ENCODE measurements at regions not wholly inside any gene's neighbourhood (a gene's known extent, or its start where the extent isn't known, plus 50 kb on each side); places are given as distances from the start of the nearest gene placed in this dataset.
A peak's percentile ranks its signal among the peaks of the same experiment; 100 is the strongest.
"Not testable (repeated sequence)": the region's sequence is repeated elsewhere in the genome, so short reads cannot be mapped to it uniquely, and the experiment has no call there.

GRCh38 chr18:46179306-46179705 lies 75.1 kb downstream of the HAUS1 start:
- no peak overlapping the region for H3K4me3 ChIP-seq (ENCODE audit: low read depth, low read length)
- no peak for DNase-seq (ENCODE audit: low read depth)
- TF ChIP-seq MAX (IDR thresholded peaks at IDR 0.05; ENCODE audit: low read depth, low read length) (no peak), POLR2A (IDR thresholded peaks at IDR 0.05; ENCODE audit: extremely low read depth, insufficient read length) (no peak), MYC (IDR thresholded peaks at IDR 0.05; ENCODE audit: low read depth, low read length) (no peak), CTCF (IDR thresholded peaks at IDR 0.05; ENCODE audit: low read depth, low read length) (no peak)

- DNase-seq (ENCODE audit: low read depth) = no peak
- TF ChIP-seq CTCF (IDR thresholded peaks at IDR 0.05; ENCODE audit: low read depth, low read length) = no peak
- TF ChIP-seq POLR2A (IDR thresholded peaks at IDR 0.05; ENCODE audit: extremely low read depth, insufficient read length) = no peak
- no peak for TF ChIP-seq MYC (IDR thresholded peaks at IDR 0.05; ENCODE audit: low read depth, low read length)
- TF ChIP-seq MAX (IDR thresholded peaks at IDR 0.05; ENCODE audit: low read depth, low read length) = no peak
- H3K4me3 ChIP-seq (ENCODE audit: low read depth, low read length) = no peak overlapping the region
Observed at GRCh38 chr18:46182633-46183358, 78.6 kb downstream of the HAUS1 start.

GRCh38 chr18:46184296-46184695 lies 80.1 kb downstream of the HAUS1 start:
- not testable (repeated sequence) for DNase-seq (ENCODE audit: low read depth); H3K4me3 ChIP-seq (ENCODE audit: low read depth, low read length)

- H3K4me3 ChIP-seq (ENCODE audit: low read depth, low read length) = no peak overlapping the region
- peak; percentile 33 for DNase-seq (ENCODE audit: low read depth)
- TF ChIP-seq POLR2A (IDR thresholded peaks at IDR 0.05; ENCODE audit: extremely low read depth, insufficient read length) (no peak), MAX (IDR thresholded peaks at IDR 0.05; ENCODE audit: low read depth, low read length) (no peak), MYC (IDR thresholded peaks at IDR 0.05; ENCODE audit: low read depth, low read length) (no peak), CTCF (IDR thresholded peaks at IDR 0.05; ENCODE audit: low read depth, low read length) (no peak)
Observed at GRCh38 chr18:46184727-46185126, 80.5 kb downstream of the HAUS1 start.

GRCh38 chr18:46190667-46191066 lies 86.5 kb downstream of the HAUS1 start:
- TF ChIP-seq MYC (IDR thresholded peaks at IDR 0.05; ENCODE audit: low read depth, low read length) (no peak), MAX (IDR thresholded peaks at IDR 0.05; ENCODE audit: low read depth, low read length) (no peak), CTCF (IDR thresholded peaks at IDR 0.05; ENCODE audit: low read depth, low read length) (no peak), POLR2A (IDR thresholded peaks at IDR 0.05; ENCODE audit: extremely low read depth, insufficient read length) (no peak)
- no peak for DNase-seq (ENCODE audit: low read depth)

GRCh38 chr18:46196627-46197243 lies 92.5 kb downstream of the HAUS1 start:
- TF ChIP-seq CTCF (IDR thresholded peaks at IDR 0.05; ENCODE audit: low read depth, low read length) (no peak), MYC (IDR thresholded peaks at IDR 0.05; ENCODE audit: low read depth, low read length) (no peak), MAX (IDR thresholded peaks at IDR 0.05; ENCODE audit: low read depth, low read length) (no peak), POLR2A (IDR thresholded peaks at IDR 0.05; ENCODE audit: extremely low read depth, insufficient read length) (no peak)
- no peak for DNase-seq (ENCODE audit: low read depth)

More at GRCh38 chr18:46190667-46191066, 86.5 kb downstream of the HAUS1 start:
- no peak overlapping the region for H3K4me3 ChIP-seq (ENCODE audit: low read depth, low read length)

More at GRCh38 chr18:46196627-46197243, 92.5 kb downstream of the HAUS1 start:
- no peak overlapping the region for H3K4me3 ChIP-seq (ENCODE audit: low read depth, low read length)
